ENCODE measurements at regions not wholly inside any gene's neighbourhood (a gene's known extent, or its start where the extent isn't known, plus 50 kb on each side); places are given as distances from the start of the nearest gene placed in this dataset.

- TF ChIP-seq E2F8 (IDR thresholded peaks at IDR 0.05; ENCODE audit: low read depth, partially characterized antibody): no peak
- no peak for TF ChIP-seq POLR2A (IDR thresholded peaks at IDR 0.05; ENCODE audit: low read depth, low read length)
- TF ChIP-seq ZBTB4 (CRISPR knock-in tag; IDR thresholded peaks at IDR 0.05): no peak
- TF ChIP-seq NFYA (IDR thresholded peaks at IDR 0.05; ENCODE audit: borderline replicate concordance, low read depth, low read length): no peak
- no peak for TF ChIP-seq SIN3A (IDR thresholded peaks at IDR 0.05; ENCODE audit: low read depth, low read length)
Observed at GRCh38 chr16:64215730-64216129, 906.1 kb downstream of the CDH11 start (continued).

GRCh38 chr16:64211331-64211730 is 910.5 kb downstream of the CDH11 start:
- RAD21 ChIA-PET (ENCODE audit: unreplicated experiment): no interaction called here
- 19% methylated on average over 5 of the region's 5 CpGs for WGBS (ENCODE audit: insufficient coverage, insufficient replicate concordance, low lambda C conversion rate, missing lambda C conversion rate)
- in situ Hi-C loops (cut with MboI): no loop called here
- FAIRE-seq: no peak
- H3K9ac ChIP-seq (ENCODE audit: control insufficient read depth, insufficient read depth, low read length): no peak overlapping the region
- no peak overlapping the region for H3K27ac ChIP-seq (ENCODE audit: control insufficient read depth, insufficient read depth)
- H3K4me2 ChIP-seq (ENCODE audit: control insufficient read depth, insufficient read depth): no peak overlapping the region
- SMC1A ChIA-PET (ENCODE audit: uncharacterized antibody, unreplicated experiment): interaction anchor here (1.1 kb wide), 1 partner anchor 14 kb away, joined by 4 read pairs; no protein-coding TSS in a partner anchor
- CTCF ChIA-PET: no interaction called here
- BruUV-seq (replicated peaks): no TSS peak
- no peaks in the 10 kb centered on the region for H3K4me1 ChIP-seq (ENCODE audit: control insufficient read depth, insufficient read depth, low read length)
- no peak overlapping the region for H3K4me3 ChIP-seq
- no peak overlapping the region for H2AFZ ChIP-seq (ENCODE audit: control insufficient read depth, low read depth, low read length)
- H4K20me1 ChIP-seq (ENCODE audit: control insufficient read depth, insufficient read depth): no peaks in the 10 kb centered on the region
- no peak for DNase-seq (ENCODE audit: low read depth, low spot score)
- no peak for ATAC-seq
- H3K79me2 ChIP-seq (ENCODE audit: control insufficient read depth, insufficient read depth, low read length): no peaks in the 10 kb centered on the region
- intact Hi-C loops (cut with micrococcal nuclease; ENCODE audit: unreplicated experiment): no loop called here
- POLR2A ChIA-PET: no interaction called here
- H3K36me3 ChIP-seq (ENCODE audit: control insufficient read depth in 2 of 2, insufficient read depth in 2 of 2, low read length in 1 of 2): no peaks in the 10 kb centered on the region
- H3K27me3 ChIP-seq (replicated peaks in 1 of 2; ENCODE audit: control insufficient read depth in 2 of 2, insufficient read depth in 2 of 2, low read length in 1 of 2): no peaks in the 10 kb centered on the region
- H3K9me3 ChIP-seq (replicated peaks; ENCODE audit: control insufficient read depth, insufficient read depth, low read length): no peaks in the 10 kb centered on the region
- TF ChIP-seq ELK1 (IDR thresholded peaks at IDR 0.05; ENCODE audit: low read depth, low read length) (no peak), RELB (IDR thresholded peaks at IDR 0.05; ENCODE audit: low read depth) (no peak), CEBPB (IDR thresholded peaks at IDR 0.05; ENCODE audit: borderline replicate concordance in 1 of 2, low read depth in 2 of 2, low read length in 2 of 2) (no peak), RBBP5 (conservative IDR thresholded peaks at IDR 0.05) (no peak), SKIL (IDR thresholded peaks at IDR 0.05; ENCODE audit: low read depth, poor library complexity, severe bottlenecking) (no peak), BMI1 (IDR thresholded peaks at IDR 0.05; ENCODE audit: borderline replicate concordance) (no peak), SUPT20H (IDR thresholded peaks at IDR 0.05; ENCODE audit: borderline replicate concordance, control insufficient read depth, low read depth, low read length) (no peak)
